ENCODE measurements at regions not wholly inside any gene's neighbourhood (a gene's known extent, or its start where the extent isn't known, plus 50 kb on each side); places are given as distances from the start of the nearest gene placed in this dataset.

DNA sequence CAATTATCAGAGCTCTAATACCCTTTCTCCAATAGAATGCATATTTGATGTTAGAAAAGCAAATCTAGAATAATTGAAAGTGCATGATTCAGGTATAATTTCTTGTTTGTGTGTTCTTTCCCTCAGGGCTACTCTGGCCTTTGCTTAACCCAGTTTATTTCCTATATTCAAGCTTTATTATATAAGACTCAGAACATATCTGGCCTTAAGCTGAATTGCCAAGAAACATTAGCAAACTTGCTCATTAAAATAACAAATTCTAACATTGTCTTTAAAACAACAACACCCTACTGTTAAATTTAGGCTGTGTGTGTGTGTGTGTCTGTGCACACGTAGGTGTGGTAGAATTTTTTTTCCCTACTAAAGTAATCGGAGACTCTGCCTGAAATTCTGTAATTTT, 426.5 kb downstream of the UTRN start:
- intact Hi-C loops (cut with DNase I; ENCODE audit: low total_unique reads) = no loop called here
- Histone ChIP-seq H3K27me3 (no peaks in the 10 kb centered on the region), H3K36me3 (peaks cover 0 to 8% (median 7%) of the 10 kb centered on the region in 3 donors), H3K27ac (no peak overlapping the region), H3K4me3 (no peak overlapping the region), H3K4me1 (no peaks in the 10 kb centered on the region), H3K9me3 (no peaks in the 10 kb centered on the region)
- no peak for DNase-seq
- TF ChIP-seq CTCF (IDR thresholded peaks at IDR 0.05) = no peak

DNA sequence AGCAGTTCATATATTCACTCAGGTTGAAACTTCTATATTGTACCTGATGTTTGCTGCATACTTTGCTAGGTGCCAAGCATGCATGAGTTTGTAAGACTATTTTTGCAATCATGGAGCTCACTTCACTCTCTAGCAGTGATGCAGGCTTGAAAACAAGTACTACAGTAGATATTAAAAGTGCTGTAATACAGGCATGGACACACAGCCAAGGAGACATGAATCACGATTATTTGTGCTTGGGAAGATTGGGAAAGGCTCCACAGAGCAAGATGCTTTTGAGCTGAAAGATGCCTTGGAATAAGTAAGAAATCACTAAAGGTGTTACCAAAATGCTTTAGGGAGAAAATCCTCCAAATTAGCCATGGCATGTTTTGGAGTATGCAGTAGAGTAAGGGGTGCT, 427.4 kb downstream of the UTRN start:
- Histone ChIP-seq H3K27ac (no peak overlapping the region), H3K36me3 (peaks cover 0 to 8% (median 7%) of the 10 kb centered on the region in 3 donors), H3K4me3 (no peak overlapping the region), H3K4me1 (no peaks in the 10 kb centered on the region), H3K27me3 (no peaks in the 10 kb centered on the region), H3K9me3 (no peaks in the 10 kb centered on the region)
- intact Hi-C loops (cut with DNase I; ENCODE audit: low total_unique reads) = no loop called here
- no peak for DNase-seq
- TF ChIP-seq CTCF (IDR thresholded peaks at IDR 0.05) = no peak

- no peaks in the 10 kb centered on the region for H3K4me1 ChIP-seq
- H3K27ac ChIP-seq = no peak overlapping the region
- no peaks in the 10 kb centered on the region for H3K9me3 ChIP-seq
- no peaks in the 10 kb centered on the region for H3K36me3 ChIP-seq
- no peaks in the 10 kb centered on the region for H3K27me3 ChIP-seq
- TF ChIP-seq CTCF (IDR thresholded peaks at IDR 0.05) = no peak
- H3K4me3 ChIP-seq = no peak overlapping the region
- intact Hi-C loops (cut with DNase I; ENCODE audit: low total_unique reads) = no loop called here
- no peak for DNase-seq
Measured at GRCh38 chr6:144714021-144714712, 429.0 kb downstream of the UTRN start.

DNA sequence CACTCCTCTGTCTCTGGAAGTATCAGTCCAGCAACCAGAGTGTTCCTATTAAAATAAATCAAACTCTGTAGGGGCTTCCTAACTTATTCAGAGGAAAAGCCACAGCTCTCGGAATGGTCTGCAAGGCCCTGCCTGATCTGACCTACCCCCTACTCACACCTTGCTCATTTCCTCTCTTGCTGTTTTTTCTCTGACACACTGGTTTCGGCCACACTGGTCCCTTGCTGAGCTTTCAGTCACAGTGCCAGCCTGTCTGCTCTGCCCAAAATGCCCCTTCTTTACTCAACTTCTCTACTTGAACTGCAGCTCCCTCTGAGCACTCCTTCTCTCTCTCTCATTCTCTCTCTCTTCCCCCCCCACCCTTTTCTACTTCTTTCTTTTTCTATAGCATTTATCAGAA, 430.2 kb downstream of the UTRN start:
- intact Hi-C loops (cut with DNase I; ENCODE audit: low total_unique reads) = no loop called here
- no peaks in the 10 kb centered on the region for H3K36me3 ChIP-seq
- no peak for DNase-seq
- no peak for TF ChIP-seq CTCF (IDR thresholded peaks at IDR 0.05)
- no peaks in the 10 kb centered on the region for H3K4me1 ChIP-seq
- no peak overlapping the region for H3K4me3 ChIP-seq
- H3K9me3 ChIP-seq = no peaks in the 10 kb centered on the region
- H3K27ac ChIP-seq = no peak overlapping the region
- no peaks in the 10 kb centered on the region for H3K27me3 ChIP-seq

DNA sequence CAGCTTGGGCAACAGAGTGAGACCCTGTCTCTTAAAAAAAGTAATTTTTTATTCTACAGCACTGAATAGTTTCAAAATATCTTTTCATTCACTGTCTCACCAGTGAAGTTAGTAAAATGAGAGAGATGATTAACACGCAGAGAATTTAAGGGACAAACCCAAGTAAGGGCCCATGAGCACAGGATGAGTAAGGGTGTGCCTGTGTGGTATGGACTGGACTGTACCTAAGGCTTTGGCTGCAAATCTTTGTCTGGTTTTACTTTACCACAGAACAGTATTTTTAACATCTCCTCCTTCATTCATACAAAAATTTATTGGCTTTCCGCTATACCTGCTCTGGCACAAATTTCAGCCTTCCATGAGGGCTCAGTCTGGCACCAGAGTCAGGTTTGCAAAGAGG, 433.3 kb downstream of the UTRN start:
- Histone ChIP-seq H3K4me3 (no peak overlapping the region), H3K27me3 (no peaks in the 10 kb centered on the region), H3K27ac (no peak overlapping the region), H3K9me3 (no peaks in the 10 kb centered on the region), H3K4me1 (no peaks in the 10 kb centered on the region), H3K36me3 (no peaks in the 10 kb centered on the region)
- TF ChIP-seq CTCF (IDR thresholded peaks at IDR 0.05) = no peak
- intact Hi-C loops (cut with DNase I; ENCODE audit: low total_unique reads) = no loop called here
- no peak for DNase-seq

DNA sequence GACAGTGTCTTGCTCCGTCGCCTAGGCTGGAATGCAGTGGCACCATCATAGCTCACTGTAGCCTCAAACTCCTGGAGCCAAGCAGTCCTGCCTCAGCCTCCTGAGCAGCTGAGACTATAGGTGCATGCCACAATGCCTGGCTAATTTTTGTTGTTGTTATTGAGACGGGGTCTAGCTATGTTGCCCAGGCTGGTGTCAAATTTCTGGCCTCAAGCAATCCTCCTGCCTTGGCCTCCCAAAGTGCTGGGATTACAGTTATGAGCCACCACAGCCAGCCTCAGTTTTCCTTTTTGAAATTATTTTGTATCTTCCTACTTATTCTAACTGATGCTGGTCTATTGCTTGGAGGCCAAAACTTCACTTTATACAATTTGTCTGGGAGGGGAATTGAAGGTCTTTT, 436.1 kb downstream of the UTRN start:
- Histone ChIP-seq H3K4me3 (no peak overlapping the region), H3K4me1 (no peaks in the 10 kb centered on the region), H3K27me3 (no peaks in the 10 kb centered on the region), H3K9me3 (no peaks in the 10 kb centered on the region), H3K36me3 (no peaks in the 10 kb centered on the region), H3K27ac (no peak overlapping the region)
- TF ChIP-seq CTCF (IDR thresholded peaks at IDR 0.05) = no peak
- intact Hi-C loops (cut with DNase I; ENCODE audit: low total_unique reads) = no loop called here
- no peak for DNase-seq

Measured in tibial artery (tissue), 4 donors.